ENCODE measurements at regions not wholly inside any gene's neighbourhood (a gene's known extent, or its start where the extent isn't known, plus 50 kb on each side); places are given as distances from the start of the nearest gene placed in this dataset.

GRCh38 chr21:35628316-35628715, 432.0 kb downstream of the SETD4 start:
- DNase-seq (no peak), ATAC-seq (no peak)
- Histone ChIP-seq H3K27ac (no peak overlapping the region), H3K4me3 (no peak overlapping the region), H3K9me3 (no peaks in the 10 kb centered on the region), H3K36me3 (no peaks in the 10 kb centered on the region), H3K4me1 (no peaks in the 10 kb centered on the region), H3K27me3 (peaks cover 0 to 4% of the 10 kb centered on the region in 2 donors)
- TF ChIP-seq POLR2A (IDR thresholded peaks at IDR 0.05) (no peak), CTCF (IDR thresholded peaks at IDR 0.05) (no peak)
- 84% methylated on average over 3 of the region's 3 CpGs for WGBS (ENCODE audit: insufficient coverage, low coverage, low lambda C conversion rate, missing lambda C conversion rate)
- intact Hi-C loops (cut with DNase I): no loop called here

- TF ChIP-seq CTCF (IDR thresholded peaks at IDR 0.05) (no peak), POLR2A (IDR thresholded peaks at IDR 0.05) (no peak)
- Histone ChIP-seq H3K36me3 (no peaks in the 10 kb centered on the region), H3K4me1 (no peaks in the 10 kb centered on the region), H3K27ac (no peak overlapping the region), H3K27me3 (peaks cover 0 to 4% of the 10 kb centered on the region in 2 donors), H3K4me3 (no peak overlapping the region), H3K9me3 (no peaks in the 10 kb centered on the region)
- 77% methylated on average over 4 of the region's 4 CpGs for WGBS (ENCODE audit: insufficient coverage, low coverage, low lambda C conversion rate, missing lambda C conversion rate)
- DNase-seq (no peak), ATAC-seq (no peak)
- intact Hi-C loops (cut with DNase I): no loop called here
Measured at GRCh38 chr21:35627462-35627861, 432.9 kb downstream of the SETD4 start.

GRCh38 chr21:35625576-35625975, 434.8 kb downstream of the SETD4 start:
- intact Hi-C loops (cut with DNase I): no loop called here
- peaks cover 0 to 4% of the 10 kb centered on the region in 2 donors for H3K27me3 ChIP-seq
- no peaks in the 10 kb centered on the region for H3K36me3 ChIP-seq
- no peak overlapping the region for H3K27ac ChIP-seq
- no peak overlapping the region for H3K4me3 ChIP-seq
- H3K9me3 ChIP-seq: no peaks in the 10 kb centered on the region
- H3K4me1 ChIP-seq: no peaks in the 10 kb centered on the region
- TF ChIP-seq CTCF (IDR thresholded peaks at IDR 0.05): no peak
- TF ChIP-seq POLR2A (IDR thresholded peaks at IDR 0.05): no peak
- DNase-seq (no peak), ATAC-seq (no peak)
- WGBS (ENCODE audit: insufficient coverage, low coverage, low lambda C conversion rate, missing lambda C conversion rate): 71% methylated on average over 3 of the region's 3 CpGs

- no peak overlapping the region for H3K4me3 ChIP-seq
- H3K27me3 ChIP-seq: peaks cover 0 to 4% of the 10 kb centered on the region in 2 donors
- H3K36me3 ChIP-seq: no peaks in the 10 kb centered on the region
- DNase-seq: no peak
- ATAC-seq: no peak
- H3K27ac ChIP-seq: no peak overlapping the region
- H3K9me3 ChIP-seq: no peaks in the 10 kb centered on the region
- intact Hi-C loops (cut with DNase I): no loop called here
- 20% methylated on average over 2 of the region's 2 CpGs for WGBS (ENCODE audit: insufficient coverage, low coverage, low lambda C conversion rate, missing lambda C conversion rate)
- no peaks in the 10 kb centered on the region for H3K4me1 ChIP-seq
- TF ChIP-seq POLR2A (IDR thresholded peaks at IDR 0.05) (no peak), CTCF (IDR thresholded peaks at IDR 0.05) (no peak)
Measured at GRCh38 chr21:35624901-35625300, 435.4 kb downstream of the SETD4 start.

GRCh38 chr21:35622612-35623011, 437.7 kb downstream of the SETD4 start:
- no peaks in the 10 kb centered on the region for H3K27me3 ChIP-seq
- TF ChIP-seq POLR2A (IDR thresholded peaks at IDR 0.05) (no peak), CTCF (IDR thresholded peaks at IDR 0.05) (no peak)
- intact Hi-C loops (cut with DNase I): no loop called here

More at GRCh38 chr21:35622612-35623011, 437.7 kb downstream of the SETD4 start:
- ATAC-seq (no peak), DNase-seq (no peak)
- Histone ChIP-seq H3K36me3 (no peaks in the 10 kb centered on the region), H3K9me3 (no peaks in the 10 kb centered on the region), H3K4me3 (no peak overlapping the region), H3K4me1 (no peaks in the 10 kb centered on the region), H3K27ac (no peak overlapping the region)
- WGBS (ENCODE audit: insufficient coverage, low coverage, low lambda C conversion rate, missing lambda C conversion rate): 70% methylated on average over 3 of the region's 3 CpGs
